Vagina (tissue), 2 donors: ENCODE measurements at regions not wholly inside any gene's neighbourhood (a gene's known extent, or its start where the extent isn't known, plus 50 kb on each side); places are given as distances from the start of the nearest gene placed in this dataset.

Source experiments
- POLR2A ChIP-seq, 2 donors: fragments of 450-650 bp; IDR thresholded peaks; one replicate each; pipeline ENCODE4 v1.6.1; 2017; ENCODE audit warnings: antibody characterized with exemption in 2 of 2, mild to moderate bottlenecking in 2 of 2, moderate library complexity in 2 of 2
- POLR2AphosphoS5 ChIP-seq, 2 donors: sonication (generic); formaldehyde crosslinking; IDR thresholded peaks; one replicate each; pipeline ENCODE4 v1.9.0; 2017; ENCODE audit warnings: antibody characterized with exemption in 2 of 2, mild to moderate bottlenecking in 2 of 2, low read depth in 1 of 2; ENCODE audit not compliant: insufficient read depth in 1 of 2
- TF ChIP-seq, protein P1 (sequence below), 3 experiments: fragments of 450-650 bp in 2 of 3; fragments of 200-600 bp in 1 of 3; sonication (generic) in 1 of 3; IDR thresholded peaks; one replicate each; pipeline ENCODE4 v1.5.1; 2017 to 2019; ENCODE audit warnings: antibody characterized with exemption in 3 of 3, mild to moderate bottlenecking in 2 of 3, moderate library complexity in 2 of 3

GRCh38 chr15:92801774-92802464 is 98.2 kb upstream of the CHD2 start:
- TF ChIP-seq, protein P1, sequence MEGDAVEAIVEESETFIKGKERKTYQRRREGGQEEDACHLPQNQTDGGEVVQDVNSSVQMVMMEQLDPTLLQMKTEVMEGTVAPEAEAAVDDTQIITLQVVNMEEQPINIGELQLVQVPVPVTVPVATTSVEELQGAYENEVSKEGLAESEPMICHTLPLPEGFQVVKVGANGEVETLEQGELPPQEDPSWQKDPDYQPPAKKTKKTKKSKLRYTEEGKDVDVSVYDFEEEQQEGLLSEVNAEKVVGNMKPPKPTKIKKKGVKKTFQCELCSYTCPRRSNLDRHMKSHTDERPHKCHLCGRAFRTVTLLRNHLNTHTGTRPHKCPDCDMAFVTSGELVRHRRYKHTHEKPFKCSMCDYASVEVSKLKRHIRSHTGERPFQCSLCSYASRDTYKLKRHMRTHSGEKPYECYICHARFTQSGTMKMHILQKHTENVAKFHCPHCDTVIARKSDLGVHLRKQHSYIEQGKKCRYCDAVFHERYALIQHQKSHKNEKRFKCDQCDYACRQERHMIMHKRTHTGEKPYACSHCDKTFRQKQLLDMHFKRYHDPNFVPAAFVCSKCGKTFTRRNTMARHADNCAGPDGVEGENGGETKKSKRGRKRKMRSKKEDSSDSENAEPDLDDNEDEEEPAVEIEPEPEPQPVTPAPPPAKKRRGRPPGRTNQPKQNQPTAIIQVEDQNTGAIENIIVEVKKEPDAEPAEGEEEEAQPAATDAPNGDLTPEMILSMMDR (IDR thresholded peaks at IDR 0.05) = no peak
- no peak for TF ChIP-seq POLR2A (IDR thresholded peaks at IDR 0.05)
- no peak for TF ChIP-seq POLR2AphosphoS5 (IDR thresholded peaks at IDR 0.05; ENCODE audit: insufficient read depth in 1 of 2, low read depth in 1 of 2)
